ENCODE measurements at regions not wholly inside any gene's neighbourhood (a gene's known extent, or its start where the extent isn't known, plus 50 kb on each side); places are given as distances from the start of the nearest gene placed in this dataset.
"Not testable (repeated sequence)": the region's sequence is repeated elsewhere in the genome, so short reads cannot be mapped to it uniquely, and the experiment has no call there.

DNA sequence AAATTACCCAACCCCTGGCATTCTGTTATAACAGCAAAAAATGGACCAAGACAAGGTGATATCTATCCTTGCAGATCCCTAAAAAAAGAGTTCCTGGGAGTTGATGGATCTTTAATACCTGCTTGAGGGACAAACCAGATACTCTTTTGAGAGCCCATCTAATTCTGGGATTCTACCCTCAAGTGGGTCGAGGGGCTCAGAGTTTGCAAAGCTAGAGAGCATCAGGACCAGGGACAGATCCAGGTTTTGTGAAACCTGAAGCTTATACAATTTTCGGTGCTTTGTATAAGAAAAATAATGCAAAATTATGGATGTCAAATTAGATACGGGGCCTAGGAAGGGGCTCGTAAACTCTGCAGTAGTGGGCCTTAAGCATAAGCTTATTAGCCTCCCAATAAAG is 130.5 kb upstream of the CRHR1 start:
- Mint-ChIP-seq H3K27ac (no peak overlapping the region), H3K9me3 (ENCODE audit: low read depth) (no peaks in the 10 kb centered on the region), H3K4me3 (no peak overlapping the region), H3K36me3 (no peaks in the 10 kb centered on the region), H3K4me1 (ENCODE audit: low read depth) (no peaks in the 10 kb centered on the region), H3K27me3 (no peaks in the 10 kb centered on the region)

DNA sequence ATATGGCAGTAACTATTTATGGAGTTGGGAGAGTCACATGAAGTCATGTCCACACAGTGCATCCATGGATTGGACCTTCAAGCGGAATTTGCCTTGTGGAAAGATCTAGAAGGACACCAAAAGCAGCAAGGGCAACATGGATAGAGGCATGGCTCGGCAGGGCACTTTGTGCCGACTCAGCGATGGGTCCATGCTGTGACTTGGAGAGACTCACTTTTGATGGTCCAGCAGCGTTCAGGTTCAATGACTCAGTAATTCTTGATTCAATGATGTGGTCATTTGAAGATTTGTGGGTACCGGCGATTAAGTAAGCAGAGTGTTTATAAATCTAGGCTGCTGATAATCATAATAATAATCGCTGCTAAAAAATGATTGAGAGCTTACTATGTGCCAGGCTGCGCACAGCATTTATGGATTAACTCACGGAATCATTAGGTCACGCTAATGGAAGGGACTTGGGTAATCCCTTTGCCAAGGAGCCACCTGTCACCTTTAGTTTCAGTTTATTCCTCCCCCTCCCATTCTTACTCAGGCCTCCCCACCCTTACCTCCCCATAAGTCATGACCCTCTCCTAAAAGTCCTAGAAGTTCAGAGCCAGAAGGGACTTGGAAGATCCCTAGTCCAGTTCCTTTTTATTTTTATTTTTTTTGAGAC is 127.5 kb upstream of the CRHR1 start:
- Mint-ChIP-seq H3K9me3 (ENCODE audit: low read depth) (no peaks in the 10 kb centered on the region), H3K4me3 (no peak overlapping the region), H3K4me1 (ENCODE audit: low read depth) (no peaks in the 10 kb centered on the region), H3K27ac (no peak overlapping the region), H3K36me3 (no peaks in the 10 kb centered on the region), H3K27me3 (peaks cover 9% of the 10 kb centered on the region)

DNA sequence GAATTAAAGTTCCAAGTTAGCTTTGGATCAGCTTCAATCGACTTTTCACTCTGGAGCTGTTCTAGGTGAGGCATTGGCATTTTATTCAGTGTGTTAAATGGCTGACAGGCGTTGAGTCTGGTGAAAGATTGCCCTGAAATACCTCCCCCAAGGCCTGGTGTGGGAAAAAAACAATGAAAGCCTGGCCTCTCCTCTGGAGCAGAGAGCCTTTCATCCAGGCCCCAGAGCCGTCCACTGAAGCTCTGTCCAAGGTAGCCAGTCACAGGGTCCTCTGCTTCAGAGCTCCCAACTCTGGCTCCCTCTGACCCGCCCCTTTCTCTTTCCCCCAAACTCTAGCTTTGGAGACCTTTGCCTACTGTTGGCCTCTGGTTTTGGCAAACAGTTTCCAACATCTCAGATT is 123.6 kb upstream of the CRHR1 start:
- Mint-ChIP-seq H3K27ac (no peak overlapping the region), H3K27me3 (peaks cover 15% of the 10 kb centered on the region), H3K36me3 (no peaks in the 10 kb centered on the region), H3K4me1 (ENCODE audit: low read depth) (no peaks in the 10 kb centered on the region), H3K9me3 (ENCODE audit: low read depth) (no peaks in the 10 kb centered on the region), H3K4me3 (no peak overlapping the region)

DNA sequence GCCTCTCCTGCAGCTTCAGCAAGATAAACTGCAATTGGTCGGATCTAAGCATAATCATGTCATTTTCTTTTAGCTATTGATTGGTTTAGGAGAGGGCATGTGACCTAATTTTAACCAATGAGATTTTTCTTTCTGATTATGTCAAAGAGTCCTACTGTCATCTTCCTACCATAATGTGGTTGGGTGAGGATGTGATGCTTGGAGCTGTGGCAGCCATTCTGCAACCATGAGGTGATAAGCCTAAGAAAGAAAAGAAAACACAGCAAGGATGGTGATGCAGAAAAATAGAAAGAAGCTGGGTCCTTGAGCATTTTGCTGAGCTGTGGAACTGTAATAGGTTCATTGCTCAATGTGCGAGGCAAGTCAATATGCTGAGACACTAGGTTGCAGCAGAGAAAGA is 121.7 kb upstream of the CRHR1 start:
- Mint-ChIP-seq H3K4me3 (no peak overlapping the region), H3K36me3 (no peaks in the 10 kb centered on the region), H3K9me3 (ENCODE audit: low read depth) (no peaks in the 10 kb centered on the region)

DNA sequence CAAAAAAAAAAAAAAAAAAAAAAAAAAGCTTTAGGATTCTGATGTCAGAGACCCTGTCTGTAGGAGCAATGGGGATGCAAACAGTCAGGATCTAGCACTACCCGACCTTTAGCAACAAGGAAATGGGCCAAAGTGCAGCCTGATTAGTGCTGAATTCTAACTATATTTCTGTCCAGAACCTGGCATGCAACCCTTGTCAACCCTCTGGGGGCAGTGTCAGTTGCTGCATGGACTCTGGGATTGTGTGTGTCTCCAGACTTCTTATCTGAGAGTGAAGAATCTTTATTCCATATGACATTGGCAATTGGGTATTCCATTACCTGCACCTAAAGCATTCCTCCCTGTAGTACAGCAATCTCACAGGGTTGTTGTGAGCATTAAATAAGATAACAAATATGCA is 120.3 kb upstream of the CRHR1 start:
- no peak overlapping the region for H3K27ac Mint-ChIP-seq
- H3K36me3 Mint-ChIP-seq, result no peaks in the 10 kb centered on the region
- no peaks in the 10 kb centered on the region for H3K9me3 Mint-ChIP-seq (ENCODE audit: low read depth)
- no peak overlapping the region for H3K4me3 Mint-ChIP-seq
- peaks cover 14% of the 10 kb centered on the region for H3K27me3 Mint-ChIP-seq
- H3K4me1 Mint-ChIP-seq (ENCODE audit: low read depth), result no peaks in the 10 kb centered on the region

More for the DNA sequence above, 121.7 kb upstream of the CRHR1 start:
- Mint-ChIP-seq H3K27ac (no peak overlapping the region), H3K4me1 (ENCODE audit: low read depth) (no peaks in the 10 kb centered on the region), H3K27me3 (peaks cover 15% of the 10 kb centered on the region)

DNA sequence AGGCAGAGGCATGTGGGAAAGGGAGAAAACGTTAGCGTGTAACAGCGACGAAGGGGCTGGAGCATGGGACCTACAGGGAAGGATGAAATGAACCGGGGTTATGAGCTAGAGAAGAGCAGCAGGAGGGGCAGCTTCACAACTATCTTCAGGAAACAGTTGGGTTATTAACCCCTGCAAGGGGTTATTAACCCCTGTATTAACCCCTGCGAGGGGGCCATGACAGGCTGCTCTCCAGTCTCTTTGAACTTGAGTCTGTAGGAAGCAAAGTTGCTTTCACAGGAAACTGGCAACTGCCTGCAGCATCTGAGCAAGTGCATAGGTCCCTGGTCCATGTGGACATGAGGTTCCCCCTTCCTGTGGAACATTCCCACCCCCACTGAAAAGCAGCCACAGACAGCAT is 119.2 kb upstream of the CRHR1 start:
- no peaks in the 10 kb centered on the region for H3K36me3 Mint-ChIP-seq
- H3K9me3 Mint-ChIP-seq (ENCODE audit: low read depth), result no peaks in the 10 kb centered on the region
- H3K4me3 Mint-ChIP-seq, result no peak overlapping the region
- H3K27me3 Mint-ChIP-seq, result peaks cover 12% of the 10 kb centered on the region
- H3K27ac Mint-ChIP-seq, result no peak overlapping the region
- no peaks in the 10 kb centered on the region for H3K4me1 Mint-ChIP-seq (ENCODE audit: low read depth)

DNA sequence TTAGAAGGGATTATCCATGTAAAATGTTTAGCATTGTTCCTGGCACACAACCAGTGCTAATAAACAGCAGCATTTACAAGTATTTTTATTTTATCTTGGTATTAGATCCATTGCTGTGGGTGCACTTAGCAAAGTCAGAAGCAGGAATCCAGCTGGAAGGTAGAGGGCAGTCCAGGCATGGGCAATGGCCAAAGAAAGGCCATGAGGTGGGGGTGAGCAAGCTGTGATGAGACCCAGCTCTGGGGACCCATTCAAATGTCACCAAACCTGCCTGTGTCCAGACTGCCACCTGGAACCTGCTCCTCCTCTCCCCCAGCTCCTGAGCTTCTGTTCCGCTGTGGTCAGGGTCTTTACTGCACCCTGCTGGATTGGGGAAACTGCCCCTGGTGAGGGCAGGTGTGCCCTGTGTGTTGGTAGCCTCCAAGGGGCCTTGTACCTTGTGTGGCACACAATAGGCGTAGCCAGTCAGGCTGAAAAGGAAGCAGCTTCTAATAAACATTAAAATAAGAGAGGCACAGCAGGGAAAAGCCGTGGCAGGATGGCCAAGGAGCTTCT is 118.0 kb upstream of the CRHR1 start:
- Mint-ChIP-seq H3K27ac (no peak overlapping the region), H3K27me3 (peaks cover 11% of the 10 kb centered on the region), H3K4me1 (ENCODE audit: low read depth) (no peaks in the 10 kb centered on the region), H3K4me3 (no peak overlapping the region), H3K36me3 (no peaks in the 10 kb centered on the region), H3K9me3 (ENCODE audit: low read depth) (no peaks in the 10 kb centered on the region)

DNA sequence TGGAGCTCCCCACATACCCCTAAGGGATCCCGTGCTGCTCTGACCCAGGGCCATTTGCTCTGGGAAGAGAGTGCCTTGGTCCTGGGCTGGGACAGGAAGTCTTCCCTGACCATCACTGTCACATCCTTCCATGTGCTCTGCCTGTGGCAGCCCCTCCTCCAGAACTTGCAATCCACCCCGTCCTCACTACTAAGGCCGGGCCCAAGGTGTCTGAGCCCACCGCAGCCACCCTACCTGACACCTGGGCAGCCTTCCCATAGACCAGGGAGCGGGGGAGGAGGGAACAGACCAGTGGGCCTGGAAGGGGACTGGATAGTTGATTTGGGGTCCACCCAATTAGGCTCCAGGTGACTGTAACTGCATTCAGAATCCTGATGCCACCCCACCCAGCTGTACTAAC is 117.5 kb upstream of the CRHR1 start:
- Mint-ChIP-seq H3K4me1 (ENCODE audit: low read depth) (no peaks in the 10 kb centered on the region), H3K4me3 (no peak overlapping the region), H3K9me3 (ENCODE audit: low read depth) (no peaks in the 10 kb centered on the region), H3K36me3 (no peaks in the 10 kb centered on the region), H3K27ac (no peak overlapping the region), H3K27me3 (peaks cover 7% of the 10 kb centered on the region)

DNA sequence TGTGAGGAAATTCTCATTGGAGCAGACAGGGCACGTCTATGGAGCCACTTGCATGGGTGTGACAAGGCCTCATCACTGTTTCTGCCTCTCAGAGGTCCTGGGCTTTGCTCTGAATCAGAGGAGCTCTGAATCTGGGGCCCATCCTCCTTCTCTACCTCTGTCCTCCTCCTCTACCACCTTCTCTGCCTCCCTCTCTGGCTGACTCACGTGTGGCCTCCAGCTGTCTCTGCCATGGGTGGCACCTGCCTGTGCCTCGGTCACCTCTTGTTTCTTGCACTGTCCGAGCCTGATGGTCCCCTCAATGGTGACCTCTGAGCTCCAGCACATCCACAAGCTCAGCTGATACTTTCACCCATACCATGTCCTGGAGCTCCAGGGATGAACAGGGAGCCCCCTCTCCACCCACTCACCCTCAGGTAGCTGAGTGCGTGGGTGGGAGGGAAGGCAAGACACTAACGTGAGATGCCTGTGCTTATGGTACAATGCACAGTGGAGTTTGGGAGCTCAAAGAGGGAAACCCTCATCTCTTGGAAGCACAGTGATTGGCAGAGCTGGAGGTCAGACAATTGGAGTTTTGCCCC is 116.4 kb upstream of the CRHR1 start:
- Mint-ChIP-seq H3K27me3 (peaks cover 5% of the 10 kb centered on the region), H3K4me1 (ENCODE audit: low read depth) (no peaks in the 10 kb centered on the region), H3K4me3 (no peak overlapping the region), H3K9me3 (ENCODE audit: low read depth) (no peaks in the 10 kb centered on the region), H3K36me3 (no peaks in the 10 kb centered on the region), H3K27ac (no peak overlapping the region)

DNA sequence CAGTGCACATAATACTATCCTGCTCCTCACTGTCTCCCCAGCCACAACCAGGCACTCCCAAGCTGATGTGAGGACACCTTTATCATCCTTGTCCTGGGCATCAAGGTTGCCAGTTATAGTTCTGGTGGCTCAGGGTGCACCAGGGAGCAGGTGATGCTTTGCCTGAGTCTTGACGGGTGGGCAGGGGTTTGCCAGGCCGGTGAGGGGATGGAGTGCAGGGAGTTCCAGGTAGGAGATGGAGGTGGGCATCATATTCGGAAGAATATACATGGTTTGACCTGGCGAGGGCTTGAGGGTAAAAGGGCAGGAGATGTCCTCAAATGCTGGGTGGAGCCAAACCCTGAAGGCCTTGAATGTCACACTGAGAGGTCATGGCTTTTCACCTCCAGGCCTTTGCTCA is 115.8 kb upstream of the CRHR1 start:
- peaks cover 2% of the 10 kb centered on the region for H3K27me3 Mint-ChIP-seq
- no peaks in the 10 kb centered on the region for H3K9me3 Mint-ChIP-seq (ENCODE audit: low read depth)
- no peaks in the 10 kb centered on the region for H3K4me1 Mint-ChIP-seq (ENCODE audit: low read depth)
- no peaks in the 10 kb centered on the region for H3K36me3 Mint-ChIP-seq
- H3K4me3 Mint-ChIP-seq, result no peak overlapping the region
- H3K27ac Mint-ChIP-seq, result no peak overlapping the region

DNA sequence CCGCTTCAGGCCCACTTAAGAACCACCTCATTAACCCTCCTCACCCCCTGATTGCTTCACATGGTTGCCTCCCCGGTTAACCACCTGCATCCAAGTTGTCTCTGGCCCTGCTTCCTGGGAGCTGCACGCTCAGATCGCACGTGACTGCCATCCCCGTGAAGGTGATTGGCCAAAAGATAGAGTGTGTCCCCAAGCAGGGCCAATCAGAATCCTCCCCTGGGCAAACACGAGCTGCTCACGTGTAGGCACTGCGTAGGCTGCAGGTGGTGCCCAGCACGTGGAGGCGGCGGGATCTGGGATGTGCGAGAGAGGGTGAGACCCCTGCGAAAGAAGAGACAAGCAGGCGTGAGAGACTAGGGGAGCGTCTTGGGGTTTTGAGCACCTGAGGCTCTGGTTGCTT is 111.8 kb upstream of the CRHR1 start:
- no peak overlapping the region for H3K27ac Mint-ChIP-seq
- H3K27me3 Mint-ChIP-seq, result peaks cover 4% of the 10 kb centered on the region
- no peaks in the 10 kb centered on the region for H3K9me3 Mint-ChIP-seq (ENCODE audit: low read depth)
- H3K4me3 Mint-ChIP-seq, result no peak overlapping the region
- no peaks in the 10 kb centered on the region for H3K36me3 Mint-ChIP-seq
- no peaks in the 10 kb centered on the region for H3K4me1 Mint-ChIP-seq (ENCODE audit: low read depth)

DNA sequence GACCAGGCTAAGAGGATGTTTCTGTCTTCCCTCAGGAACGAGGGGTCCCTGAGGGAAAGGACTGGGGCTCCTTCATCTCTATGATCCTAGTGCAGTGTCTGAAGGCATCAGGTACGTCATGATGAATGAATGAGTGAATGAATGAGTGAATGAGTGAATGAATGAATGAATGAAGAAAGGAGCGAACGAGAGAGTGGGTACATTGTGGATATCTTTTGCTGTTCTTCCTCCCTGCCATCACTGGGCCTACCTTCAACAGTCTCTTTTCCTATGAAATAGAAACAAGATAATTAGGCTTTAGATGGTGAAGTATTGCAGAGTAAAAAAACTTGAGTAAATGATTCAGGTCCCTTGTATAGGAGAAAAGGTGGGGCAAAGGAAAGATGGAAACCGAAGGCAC is 111.3 kb upstream of the CRHR1 start:
- H3K4me3 Mint-ChIP-seq, result no peak overlapping the region
- H3K27me3 Mint-ChIP-seq, result peaks cover 4% of the 10 kb centered on the region
- no peak overlapping the region for H3K27ac Mint-ChIP-seq
- no peaks in the 10 kb centered on the region for H3K9me3 Mint-ChIP-seq (ENCODE audit: low read depth)
- no peaks in the 10 kb centered on the region for H3K36me3 Mint-ChIP-seq
- no peaks in the 10 kb centered on the region for H3K4me1 Mint-ChIP-seq (ENCODE audit: low read depth)

DNA sequence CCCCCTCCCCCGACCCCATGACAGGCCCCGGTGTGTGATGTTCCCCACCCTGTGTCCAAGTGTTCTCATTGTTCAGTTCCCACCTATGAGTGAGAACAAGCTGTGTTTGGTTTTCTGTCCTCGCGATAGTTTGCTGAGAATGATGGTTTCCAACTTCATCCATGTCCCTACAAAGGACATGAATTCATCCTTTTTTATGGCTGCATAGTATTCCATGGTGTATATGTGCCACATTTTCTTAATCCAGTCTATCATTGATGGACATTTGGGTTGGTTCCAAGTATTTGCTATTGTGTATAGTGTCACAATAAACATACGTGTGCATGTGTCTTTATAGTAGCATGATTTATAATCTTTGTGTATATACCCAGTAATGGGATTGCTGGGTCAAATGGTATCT is 110.4 kb upstream of the CRHR1 start:
- not testable (repeated sequence) for H3K4me3 Mint-ChIP-seq

DNA sequence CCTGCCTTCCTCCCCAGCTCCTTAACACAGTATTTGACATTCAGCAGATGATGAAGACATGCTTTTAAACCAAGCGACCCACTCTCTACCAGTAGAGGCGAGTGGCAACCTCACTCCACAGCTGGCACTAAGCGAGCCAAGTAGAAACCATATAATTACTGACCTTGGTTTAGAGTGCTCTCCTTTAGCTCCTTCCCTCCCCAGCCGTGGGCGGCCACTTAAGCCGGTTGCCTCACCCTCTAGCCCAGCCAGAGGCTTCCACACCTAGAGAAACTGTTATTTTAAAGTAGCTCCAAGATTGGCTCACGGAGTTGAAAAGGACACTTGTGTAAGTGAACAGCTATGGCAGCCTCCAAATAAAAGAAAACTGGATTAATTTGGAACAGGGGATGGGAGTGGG is 109.1 kb upstream of the CRHR1 start:
- Mint-ChIP-seq H3K4me1 (ENCODE audit: low read depth) (no peaks in the 10 kb centered on the region), H3K4me3 (no peak overlapping the region), H3K36me3 (no peaks in the 10 kb centered on the region), H3K9me3 (ENCODE audit: low read depth) (no peaks in the 10 kb centered on the region), H3K27me3 (peaks cover 4% of the 10 kb centered on the region), H3K27ac (no peak overlapping the region)

More for the DNA sequence above, 110.4 kb upstream of the CRHR1 start:
- H3K9me3 Mint-ChIP-seq (ENCODE audit: low read depth); H3K4me1 Mint-ChIP-seq (ENCODE audit: low read depth); H3K36me3 Mint-ChIP-seq; H3K27ac Mint-ChIP-seq; H3K27me3 Mint-ChIP-seq: not testable (repeated sequence)

DNA sequence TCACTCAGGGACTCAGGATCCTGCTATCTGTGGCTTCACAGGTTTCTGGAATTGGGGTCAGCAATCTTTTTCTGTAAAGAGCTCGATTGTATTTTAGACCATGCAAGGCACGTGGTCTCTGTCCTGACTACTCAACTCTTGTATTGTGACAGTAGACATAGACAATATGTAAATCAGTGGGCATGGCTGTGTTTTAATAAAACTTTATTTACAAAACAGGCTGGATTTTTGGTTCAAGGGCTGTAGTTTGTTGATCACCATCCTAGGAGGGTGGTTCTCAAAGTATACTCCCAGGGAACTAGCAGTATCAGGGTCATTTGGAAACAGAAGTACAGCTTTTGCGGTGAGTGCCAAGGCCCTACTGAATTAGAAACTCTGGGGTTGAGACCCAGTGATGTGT is 108.2 kb upstream of the CRHR1 start:
- Mint-ChIP-seq H3K9me3 (ENCODE audit: low read depth) (no peaks in the 10 kb centered on the region), H3K27ac (no peak overlapping the region), H3K27me3 (peaks cover 4% of the 10 kb centered on the region), H3K36me3 (no peaks in the 10 kb centered on the region), H3K4me1 (ENCODE audit: low read depth) (no peaks in the 10 kb centered on the region), H3K4me3 (no peak overlapping the region)

DNA sequence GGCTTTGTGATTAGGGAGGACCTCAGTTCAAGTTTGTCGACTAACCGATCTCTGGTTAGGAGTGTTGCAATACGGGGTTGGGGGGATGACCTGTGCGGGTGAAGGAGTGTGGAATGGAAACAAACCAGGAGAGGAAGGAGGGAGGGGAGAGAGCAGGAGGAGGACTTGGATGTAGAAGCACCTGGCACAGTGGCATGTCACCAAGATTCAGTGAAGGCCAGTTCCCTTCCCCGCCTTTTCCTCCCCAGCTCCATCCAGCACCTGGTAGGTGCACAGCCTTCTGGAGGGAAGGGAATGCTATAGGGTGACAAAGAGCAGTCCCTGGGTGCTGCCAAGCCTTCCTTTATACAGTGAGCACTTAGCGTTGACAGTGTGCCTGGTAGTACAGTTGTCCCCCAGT is 107.4 kb upstream of the CRHR1 start:
- no peaks in the 10 kb centered on the region for H3K36me3 Mint-ChIP-seq
- no peak overlapping the region for H3K4me3 Mint-ChIP-seq
- H3K27ac Mint-ChIP-seq, result no peak overlapping the region
- H3K9me3 Mint-ChIP-seq (ENCODE audit: low read depth), result no peaks in the 10 kb centered on the region
- H3K27me3 Mint-ChIP-seq, result peaks cover 4% of the 10 kb centered on the region
- H3K4me1 Mint-ChIP-seq (ENCODE audit: low read depth), result no peaks in the 10 kb centered on the region
